ENCODE measurements at regions not wholly inside any gene's neighbourhood (a gene's known extent, or its start where the extent isn't known, plus 50 kb on each side); places are given as distances from the start of the nearest gene placed in this dataset.
"Not testable (repeated sequence)": the region's sequence is repeated elsewhere in the genome, so short reads cannot be mapped to it uniquely, and the experiment has no call there.

DNA sequence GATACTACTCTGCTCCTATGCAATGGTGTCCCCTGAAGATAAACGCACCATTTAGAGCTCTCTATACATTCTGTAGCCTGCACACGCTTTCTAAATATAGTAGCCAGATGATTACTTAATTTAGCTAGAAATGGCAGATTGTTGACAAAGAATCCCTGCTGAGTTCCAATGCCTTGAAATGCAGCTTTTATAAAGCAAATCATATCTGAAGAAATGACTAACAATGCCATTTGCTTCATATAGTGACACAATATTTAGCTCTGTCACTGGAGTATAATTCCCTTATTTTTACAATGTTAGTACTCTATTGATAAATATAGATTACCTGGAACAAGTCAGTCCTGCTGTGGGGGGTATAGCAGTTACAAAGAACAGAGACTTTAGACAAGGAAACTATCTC lies 166.2 kb downstream of the CDCA7 start:
- DNase-seq (ENCODE audit: low read depth), result no peak
- no peak overlapping the region for H3K4me3 ChIP-seq (ENCODE audit: low read depth, low read length)
- TF ChIP-seq, protein P1, sequence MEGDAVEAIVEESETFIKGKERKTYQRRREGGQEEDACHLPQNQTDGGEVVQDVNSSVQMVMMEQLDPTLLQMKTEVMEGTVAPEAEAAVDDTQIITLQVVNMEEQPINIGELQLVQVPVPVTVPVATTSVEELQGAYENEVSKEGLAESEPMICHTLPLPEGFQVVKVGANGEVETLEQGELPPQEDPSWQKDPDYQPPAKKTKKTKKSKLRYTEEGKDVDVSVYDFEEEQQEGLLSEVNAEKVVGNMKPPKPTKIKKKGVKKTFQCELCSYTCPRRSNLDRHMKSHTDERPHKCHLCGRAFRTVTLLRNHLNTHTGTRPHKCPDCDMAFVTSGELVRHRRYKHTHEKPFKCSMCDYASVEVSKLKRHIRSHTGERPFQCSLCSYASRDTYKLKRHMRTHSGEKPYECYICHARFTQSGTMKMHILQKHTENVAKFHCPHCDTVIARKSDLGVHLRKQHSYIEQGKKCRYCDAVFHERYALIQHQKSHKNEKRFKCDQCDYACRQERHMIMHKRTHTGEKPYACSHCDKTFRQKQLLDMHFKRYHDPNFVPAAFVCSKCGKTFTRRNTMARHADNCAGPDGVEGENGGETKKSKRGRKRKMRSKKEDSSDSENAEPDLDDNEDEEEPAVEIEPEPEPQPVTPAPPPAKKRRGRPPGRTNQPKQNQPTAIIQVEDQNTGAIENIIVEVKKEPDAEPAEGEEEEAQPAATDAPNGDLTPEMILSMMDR (conservative IDR thresholded peaks at IDR 0.05; ENCODE audit: low read depth, low read length), result no peak

DNA sequence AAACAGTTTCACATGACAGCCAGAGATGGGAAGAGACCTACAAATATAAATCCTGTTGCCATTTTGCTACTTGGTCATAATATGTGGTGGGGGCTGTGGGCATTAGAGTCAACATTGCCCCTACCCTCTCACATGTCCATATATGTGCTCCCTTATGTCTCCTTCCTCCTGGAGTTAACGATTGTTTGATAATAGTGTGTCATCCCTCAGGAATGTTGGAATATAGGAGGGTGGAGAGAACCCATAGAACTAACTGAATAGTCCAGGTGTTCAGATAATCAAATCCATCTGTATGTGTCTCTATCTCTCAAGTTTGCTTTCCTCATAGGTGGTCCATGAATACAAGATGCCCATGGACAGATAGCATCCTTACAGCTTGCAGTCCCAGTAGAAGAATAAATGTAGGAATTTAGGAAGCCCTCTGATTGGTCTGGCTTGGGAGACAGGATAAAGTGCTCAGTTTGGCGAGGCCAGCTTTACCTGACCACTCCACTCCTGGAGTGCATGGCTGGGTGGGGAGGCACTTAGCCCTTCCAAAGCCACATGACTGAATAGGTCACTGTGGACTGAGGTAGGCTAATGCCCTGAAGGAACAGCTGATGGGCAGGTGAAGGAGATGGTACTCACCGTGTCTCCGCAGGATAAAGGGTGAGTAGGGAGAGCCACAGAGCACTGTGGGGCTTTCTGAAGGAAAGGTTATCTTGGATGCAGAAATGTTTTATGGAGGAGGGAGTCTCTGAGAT lies 166.9 kb downstream of the CDCA7 start:
- no peak overlapping the region for H3K4me3 ChIP-seq (ENCODE audit: low read depth, low read length)
- DNase-seq (ENCODE audit: low read depth), result no peak
- TF ChIP-seq, protein P1 (conservative IDR thresholded peaks at IDR 0.05; ENCODE audit: low read depth, low read length), result no peak

DNA sequence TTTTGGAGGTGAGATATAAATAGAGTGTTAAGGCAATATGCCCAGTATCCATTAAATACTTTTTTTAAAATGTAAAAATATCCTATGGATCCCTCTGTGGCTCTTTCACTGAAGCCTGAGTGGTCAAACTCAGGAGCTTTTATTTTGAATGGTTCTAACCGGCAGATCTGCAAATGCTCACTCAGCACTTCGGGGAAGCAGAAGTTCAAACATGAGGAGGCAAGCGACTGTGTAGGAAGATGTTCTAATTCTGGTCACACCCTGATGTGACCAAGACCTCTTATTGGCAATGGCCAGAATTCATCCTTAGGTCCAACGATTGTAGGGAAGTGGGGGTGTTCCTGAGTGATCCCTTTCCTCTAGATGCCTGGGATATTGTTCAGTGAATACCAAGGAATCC lies 168.8 kb downstream of the CDCA7 start:
- DNase-seq (ENCODE audit: low read depth), result no peak
- TF ChIP-seq, protein P1 (conservative IDR thresholded peaks at IDR 0.05; ENCODE audit: low read depth, low read length), result no peak
- H3K4me3 ChIP-seq (ENCODE audit: low read depth, low read length), result no peak overlapping the region

DNA sequence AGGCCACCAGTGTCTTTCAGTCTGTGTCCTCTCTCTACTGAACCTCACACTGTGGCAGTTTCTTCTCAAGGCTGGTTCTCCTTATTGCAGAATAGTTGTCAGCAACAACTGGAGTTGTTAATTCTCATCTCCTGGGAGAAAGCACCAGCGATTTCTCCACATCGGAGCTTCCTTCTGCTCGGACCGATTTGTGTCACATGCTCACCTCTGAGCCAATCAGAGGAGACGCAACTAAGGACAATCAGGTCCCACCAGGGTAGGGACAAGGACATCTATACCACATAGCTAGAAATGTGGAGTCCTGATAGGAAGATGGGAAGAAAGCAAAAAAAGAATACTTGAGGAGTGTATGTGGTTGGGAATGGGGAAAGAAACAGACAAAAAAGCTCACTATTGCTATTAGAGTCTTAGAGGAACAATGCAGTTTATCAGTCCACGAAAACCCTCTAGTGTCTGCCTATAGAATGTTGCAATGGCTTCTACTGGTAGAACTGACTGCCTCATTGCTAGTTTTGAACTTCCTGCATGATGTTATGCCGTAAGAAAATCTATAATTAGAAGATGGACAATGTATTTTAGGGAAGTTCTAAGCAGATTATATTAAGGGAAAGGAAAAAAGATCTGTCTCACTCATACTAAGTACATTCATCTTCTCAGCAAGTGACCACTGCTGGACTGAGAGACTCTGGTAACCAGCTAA lies 169.7 kb downstream of the CDCA7 start:
- TF ChIP-seq, protein P1 (conservative IDR thresholded peaks at IDR 0.05; ENCODE audit: low read depth, low read length), result no peak
- H3K4me3 ChIP-seq (ENCODE audit: low read depth, low read length), result no peak overlapping the region

DNA sequence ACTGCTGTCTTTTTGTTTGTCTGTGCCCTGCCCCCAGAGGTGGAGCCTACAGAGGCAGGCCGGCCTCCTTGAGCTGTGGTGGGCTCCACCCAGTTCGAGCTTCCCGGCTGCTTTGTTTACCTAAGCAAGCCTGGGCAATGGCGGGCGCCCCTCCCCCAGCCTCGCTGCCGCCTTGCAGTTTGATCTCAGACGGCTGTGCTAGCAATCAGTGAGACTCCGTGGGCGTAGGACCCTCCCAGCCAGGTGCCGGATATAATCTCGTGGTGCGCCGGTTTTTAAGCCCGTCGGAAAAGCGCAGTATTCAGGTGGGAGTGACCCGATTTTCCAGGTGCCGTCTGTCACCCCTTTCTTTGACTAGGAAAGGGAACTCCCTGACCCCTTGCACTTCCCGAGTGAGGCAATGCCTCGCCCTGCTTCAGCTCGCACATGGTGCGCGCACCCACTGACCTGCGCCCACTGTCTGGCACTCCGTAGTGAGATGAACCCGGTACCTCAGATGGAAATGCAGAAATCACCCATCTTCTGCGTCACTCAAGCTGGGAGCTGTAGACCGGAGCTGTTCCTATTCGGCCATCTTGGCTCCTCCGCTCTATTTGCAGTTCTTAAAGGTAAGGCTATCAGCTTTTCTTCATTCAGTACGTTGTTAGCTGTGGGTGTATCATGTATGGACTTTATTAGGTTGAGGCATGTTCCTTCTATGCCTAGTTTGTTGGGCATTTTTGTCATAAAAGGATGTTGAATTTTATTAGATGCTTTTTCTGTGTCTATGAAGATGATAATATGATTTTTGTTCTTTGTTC lies 178.3 kb downstream of the CDCA7 start:
- not testable (repeated sequence) for DNase-seq (ENCODE audit: low read depth); H3K4me3 ChIP-seq (ENCODE audit: low read depth, low read length)

More for the DNA sequence above, 169.7 kb downstream of the CDCA7 start:
- no peak for DNase-seq (ENCODE audit: low read depth)

DNA sequence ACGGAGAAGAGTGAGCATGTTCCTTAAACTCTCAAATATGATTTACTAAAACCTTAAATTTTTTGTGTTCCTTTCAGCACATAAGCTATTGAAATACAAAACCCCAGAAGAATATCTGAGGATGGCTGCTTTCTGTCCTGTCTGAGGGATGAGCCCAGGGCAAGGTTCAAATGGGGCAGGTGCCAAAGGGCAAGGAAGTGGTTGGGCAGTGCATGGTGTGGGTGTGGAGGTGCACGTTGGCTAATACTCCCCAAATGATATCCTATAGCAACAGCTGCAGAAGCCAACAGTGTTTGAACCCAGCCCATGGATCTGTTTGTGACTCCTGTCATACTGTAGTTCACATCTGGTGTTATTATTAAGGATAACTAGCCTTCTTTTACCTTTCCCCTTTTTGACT lies 183.0 kb downstream of the CDCA7 start:
- no peak for DNase-seq (ENCODE audit: low read depth)
- no peak overlapping the region for H3K4me3 ChIP-seq (ENCODE audit: low read depth, low read length)
- TF ChIP-seq, protein P1 (conservative IDR thresholded peaks at IDR 0.05; ENCODE audit: low read depth, low read length), result no peak

DNA sequence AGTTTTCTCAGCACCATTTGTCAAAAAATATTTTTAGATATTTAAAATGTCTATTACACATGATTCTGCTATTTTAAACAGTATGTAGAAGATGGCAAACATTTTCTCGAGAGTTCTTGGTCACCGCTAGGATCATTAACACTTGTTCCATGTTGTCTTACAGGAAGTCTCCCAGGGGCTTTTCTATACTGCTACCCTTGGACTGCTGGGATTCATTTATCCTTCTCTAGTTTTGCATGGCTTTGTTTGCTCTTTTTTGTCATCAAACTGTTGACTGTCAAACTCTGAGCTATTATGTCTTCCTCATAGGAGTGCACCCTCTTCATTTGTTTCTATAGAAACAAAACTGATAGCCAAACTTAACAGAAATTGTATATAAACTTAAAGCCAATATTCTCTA lies 184.9 kb downstream of the CDCA7 start:
- TF ChIP-seq, protein P1 (conservative IDR thresholded peaks at IDR 0.05; ENCODE audit: low read depth, low read length), result no peak
- no peak for DNase-seq (ENCODE audit: low read depth)
- no peak overlapping the region for H3K4me3 ChIP-seq (ENCODE audit: low read depth, low read length)

Data from epithelial cell of proximal tubule (primary cell).